GM19238 (cell line): ENCODE measurements at regions not wholly inside any gene's neighbourhood (a gene's known extent, or its start where the extent isn't known, plus 50 kb on each side); places are given as distances from the start of the nearest gene placed in this dataset.
"Not testable (repeated sequence)": the region's sequence is repeated elsewhere in the genome, so short reads cannot be mapped to it uniquely, and the experiment has no call there.

Experiments used
- DNase-seq: peaks from one replicate; pipeline ENCODE4 v3.0.0; 2011; ENCODE audit warnings: low spot score; ENCODE audit not compliant: insufficient read length

- DNase-seq = no peak
Measured at GRCh38 chr5:33067291-33067690, 356.2 kb downstream of the NPR3 start.

DNA sequence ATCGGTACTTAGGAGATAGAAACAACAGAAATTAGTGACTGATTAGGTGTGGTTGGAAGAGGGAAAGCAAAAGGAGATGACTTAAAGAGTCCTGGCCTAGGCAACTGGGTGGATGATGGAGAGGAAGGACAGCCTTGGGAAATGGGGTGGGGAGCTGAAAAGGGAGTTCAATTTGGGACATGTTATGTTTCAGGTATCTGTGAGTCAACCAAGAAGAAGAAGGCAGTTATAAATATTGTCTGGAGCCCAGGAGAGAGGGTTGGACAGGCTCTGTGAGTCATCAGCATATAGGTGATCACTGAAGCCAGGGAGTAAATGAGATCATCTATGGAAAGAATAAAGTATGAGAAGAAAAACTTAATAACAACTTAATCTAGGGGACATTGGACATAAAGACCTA is 357.7 kb downstream of the NPR3 start:
- DNase-seq = no peak

DNA sequence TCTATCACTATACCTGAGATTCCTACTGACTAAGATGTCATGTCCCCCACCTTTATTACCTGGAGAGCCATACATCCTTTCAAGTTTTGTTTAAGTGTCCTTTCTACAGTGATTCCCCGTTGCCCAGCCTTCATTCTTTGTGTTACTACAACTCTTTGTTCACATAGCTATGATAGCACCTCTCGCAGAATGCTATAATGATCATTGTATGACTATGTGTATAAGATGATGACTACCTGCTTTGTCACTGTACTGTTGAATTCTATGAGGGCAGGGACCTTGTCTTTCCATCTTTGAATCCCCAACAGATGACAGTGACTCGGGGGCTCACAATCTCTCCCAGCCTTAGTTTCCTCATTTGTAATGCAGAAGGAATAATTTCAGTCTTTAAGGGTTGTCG is 361.2 kb downstream of the NPR3 start:
- no peak for DNase-seq

- no peak for DNase-seq
Measured at GRCh38 chr5:33072726-33073125, 361.6 kb downstream of the NPR3 start.

DNA sequence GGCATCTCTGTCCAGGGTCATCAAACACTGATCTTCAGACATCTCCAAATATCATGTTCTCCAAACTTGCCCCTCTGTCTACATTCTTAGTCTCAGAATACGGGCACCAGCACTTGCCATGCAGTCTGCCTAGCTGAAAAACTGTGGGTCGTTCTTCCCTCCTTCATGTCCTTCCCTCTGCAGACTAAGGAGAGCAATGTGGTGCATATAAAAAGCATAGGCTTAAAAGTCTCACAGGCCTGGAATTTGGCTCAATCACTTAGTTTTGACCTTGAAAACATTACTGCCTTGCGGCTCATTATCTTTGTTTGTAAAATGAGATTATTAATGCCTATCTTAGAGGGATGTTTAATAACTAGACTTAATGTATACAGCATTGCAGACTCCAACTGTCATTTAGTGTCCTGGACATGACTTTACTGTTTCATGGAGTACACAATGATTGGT is 362.8 kb downstream of the NPR3 start:
- no peak for DNase-seq

DNA sequence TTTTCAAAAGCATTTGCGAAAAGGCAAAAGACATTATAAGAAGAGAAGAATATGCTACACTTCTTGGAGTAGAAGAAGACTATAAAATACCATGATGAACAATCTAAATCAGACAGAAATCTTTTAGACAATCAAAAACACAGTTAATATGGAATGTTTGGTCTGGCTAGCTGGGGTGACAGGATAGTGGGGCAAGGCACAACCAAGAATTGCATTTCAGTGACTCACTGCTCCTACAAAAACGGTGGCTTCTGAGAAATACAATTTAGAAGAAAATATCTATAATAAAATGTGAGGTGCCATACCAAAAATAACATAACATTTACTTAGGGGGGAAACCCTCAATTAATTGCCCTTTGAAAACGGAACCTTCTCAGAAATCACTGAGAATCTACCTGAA is 363.4 kb downstream of the NPR3 start:
- DNase-seq = no peak

DNA sequence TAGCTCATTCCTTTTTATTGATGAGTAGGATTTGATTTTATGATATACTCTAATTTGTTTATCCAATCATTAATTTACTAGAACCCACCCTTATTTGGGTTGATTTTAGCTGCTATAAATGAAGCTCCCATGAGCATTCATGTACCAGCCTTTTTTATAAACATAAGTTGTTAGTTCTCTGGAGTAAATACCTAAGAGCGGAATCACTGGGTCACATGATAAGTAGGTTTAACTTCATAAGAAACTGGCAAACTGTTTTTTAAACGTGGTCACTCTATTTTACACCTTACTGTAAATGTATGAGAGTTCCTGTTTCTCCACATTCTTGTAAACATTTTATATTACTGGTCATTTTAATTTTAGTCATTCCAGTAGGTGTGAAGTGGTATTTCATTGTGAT is 364.6 kb downstream of the NPR3 start:
- DNase-seq = no peak

GRCh38 chr5:33079548-33079947 is 361.2 kb upstream of the TARS1 start:
- no peak for DNase-seq

GRCh38 chr5:33080287-33080686 is 360.5 kb upstream of the TARS1 start:
- no peak for DNase-seq

DNA sequence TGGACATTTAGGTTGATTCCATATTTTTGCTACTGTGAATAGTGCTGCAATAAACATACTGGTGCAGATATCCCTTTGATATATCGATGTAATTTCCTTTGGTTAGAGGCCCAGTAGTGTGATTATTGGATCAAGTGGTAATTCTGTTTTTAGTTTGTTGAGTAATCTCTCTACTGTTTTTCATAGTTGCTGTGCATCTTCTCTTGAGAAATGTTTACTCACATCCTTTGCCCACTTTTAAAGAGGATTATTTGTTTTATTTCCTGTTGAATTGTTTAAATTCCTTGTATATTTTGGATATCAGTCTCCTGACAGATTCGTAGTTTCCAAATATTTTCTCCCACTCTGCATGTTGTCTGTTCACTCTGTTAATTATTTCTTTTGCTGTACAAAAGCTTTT is 352.6 kb upstream of the TARS1 start:
- DNase-seq = no peak

DNA sequence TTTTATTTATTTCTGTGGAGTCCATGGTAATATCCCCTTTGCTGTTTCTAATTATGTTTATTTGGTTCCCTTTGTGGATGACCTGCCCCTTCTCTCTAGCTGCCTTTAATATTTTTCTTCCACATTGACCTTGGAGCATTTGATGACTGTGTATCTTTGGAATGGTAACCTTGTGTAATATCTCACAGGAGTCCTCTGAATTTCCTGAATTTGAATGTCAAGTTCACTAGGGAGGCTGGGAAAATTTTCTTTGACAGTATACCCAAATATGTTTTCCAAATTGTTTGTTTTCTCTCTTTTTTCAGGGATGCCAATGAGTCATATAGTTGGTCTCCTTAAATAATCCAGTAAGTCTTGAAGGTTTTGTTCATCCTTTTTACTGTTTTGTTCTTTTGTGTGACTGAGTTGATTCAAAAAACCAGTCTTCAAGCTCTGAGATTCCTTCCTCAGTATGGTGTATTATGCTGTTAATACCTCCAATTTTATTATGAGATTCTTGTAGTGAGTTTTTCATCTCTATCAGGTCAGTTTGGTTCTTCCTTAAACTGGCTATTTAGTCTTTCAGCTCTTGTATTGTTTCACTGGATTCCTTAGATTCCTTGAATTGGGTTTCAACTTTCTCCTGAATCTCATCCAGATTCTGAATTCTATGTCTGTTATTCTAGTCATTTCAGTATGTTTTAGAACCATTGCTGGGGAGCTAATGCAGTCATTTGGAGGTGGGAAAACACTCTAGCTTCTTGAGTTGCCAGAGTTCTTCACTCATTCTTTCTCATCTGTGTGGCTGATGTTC is 349.0 kb upstream of the TARS1 start:
- no peak for DNase-seq

DNA sequence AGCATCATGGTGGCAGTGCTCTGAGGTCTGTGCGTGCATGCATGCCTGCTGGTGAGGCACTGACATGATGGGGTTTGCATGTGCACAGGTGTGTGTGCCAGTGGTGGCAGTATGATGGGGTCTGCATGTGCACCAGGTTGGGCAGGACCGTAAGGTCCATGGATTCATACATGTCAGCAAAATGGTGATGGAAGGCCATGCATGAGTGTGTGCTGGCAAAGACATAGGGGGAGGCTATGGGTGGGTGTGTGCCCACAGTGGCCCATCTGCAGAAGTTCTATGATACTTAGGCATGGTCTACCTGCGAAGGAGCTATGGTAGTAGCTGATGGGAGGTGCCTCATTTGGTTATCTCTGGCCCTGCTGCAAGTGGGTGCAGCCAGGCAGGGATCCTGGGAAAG is 348.0 kb upstream of the TARS1 start:
- no peak for DNase-seq

DNA sequence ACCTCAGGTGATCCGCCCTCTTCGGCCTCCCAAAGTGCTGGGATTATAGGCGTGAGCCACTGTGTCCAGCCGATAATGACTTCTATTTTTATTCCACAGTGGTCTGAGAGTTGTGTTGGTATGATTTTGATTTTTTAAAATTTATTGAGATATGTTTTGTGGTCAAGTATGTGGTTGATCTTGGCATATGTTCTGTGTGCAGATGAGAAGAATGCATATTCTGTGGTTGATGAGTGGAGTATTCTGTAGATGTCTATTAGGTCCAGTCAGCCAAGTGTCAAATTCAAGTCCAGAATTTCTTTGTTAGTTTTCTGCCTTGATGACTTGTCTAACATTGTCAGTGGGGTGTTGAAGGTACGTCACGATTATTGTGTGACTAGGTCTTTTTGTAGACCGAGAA is 338.2 kb upstream of the TARS1 start:
- no peak for DNase-seq

GRCh38 chr5:33105521-33105941 is 335.2 kb upstream of the TARS1 start:
- no peak for DNase-seq

GRCh38 chr5:33110496-33110895 is 330.3 kb upstream of the TARS1 start:
- DNase-seq = not testable (repeated sequence)

DNA sequence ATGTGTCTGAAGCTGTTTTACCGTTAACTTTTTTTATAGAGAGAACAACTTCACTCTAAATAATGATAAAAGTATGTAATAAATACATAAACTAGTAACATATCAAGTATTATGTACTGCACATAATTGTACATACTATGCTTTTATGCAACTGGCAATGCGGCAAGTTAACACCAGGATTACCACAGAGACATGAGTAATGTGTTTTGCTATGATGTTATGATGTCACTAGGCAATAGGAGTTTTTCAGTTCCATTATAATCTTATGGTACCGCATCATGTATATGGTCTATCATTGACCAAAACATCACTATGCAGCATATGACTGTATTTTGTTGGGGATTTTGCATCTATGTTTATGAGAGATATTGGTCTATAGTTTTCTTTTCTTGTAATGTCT is 326.4 kb upstream of the TARS1 start:
- no peak for DNase-seq

GRCh38 chr5:33115467-33115866 is 325.3 kb upstream of the TARS1 start:
- DNase-seq = no peak

- no peak for DNase-seq
Measured at GRCh38 chr5:33118761-33119415, 321.9 kb upstream of the TARS1 start.

DNA sequence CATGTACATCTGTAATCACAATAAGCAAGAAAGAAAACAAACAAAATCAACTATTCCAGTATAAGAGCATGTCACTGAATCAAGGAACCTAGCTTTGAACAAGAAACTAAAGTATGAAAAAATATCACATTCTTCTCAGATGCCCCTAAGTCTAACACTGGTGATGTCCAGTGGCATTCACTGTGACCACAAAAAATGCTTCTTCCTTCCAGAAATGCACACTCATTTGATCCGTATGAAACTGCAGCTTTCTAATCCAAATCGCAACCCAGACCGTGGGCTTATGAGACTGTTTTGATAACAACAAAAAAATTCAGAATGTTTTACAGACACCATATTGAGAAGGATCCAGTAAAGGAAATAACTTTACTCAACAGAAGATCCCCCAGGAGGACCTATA is 320.1 kb upstream of the TARS1 start:
- no peak for DNase-seq

- DNase-seq = no peak
Measured at GRCh38 chr5:33129309-33129708, 311.5 kb upstream of the TARS1 start.

DNA sequence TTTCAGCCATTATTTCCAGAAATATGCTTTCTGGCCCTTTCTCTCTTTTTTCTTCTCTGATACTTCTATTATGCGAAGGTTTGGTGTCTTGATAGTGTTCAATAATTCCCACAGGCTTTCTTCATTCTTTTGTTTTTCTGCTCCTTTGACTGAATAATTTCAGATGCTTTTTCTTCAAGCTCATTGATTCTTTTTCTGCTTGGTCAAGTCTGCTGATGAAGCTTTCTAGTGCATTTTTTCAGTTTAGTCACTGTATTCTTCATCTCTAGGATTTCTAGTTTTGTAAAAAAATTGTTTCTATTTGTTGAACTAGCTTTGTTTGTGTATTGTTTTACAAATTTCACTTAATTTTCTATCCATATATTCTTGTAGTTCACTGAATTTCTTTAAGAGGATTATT is 304.0 kb upstream of the TARS1 start:
- DNase-seq = no peak

GRCh38 chr5:33138145-33138544 is 302.6 kb upstream of the TARS1 start:
- not testable (repeated sequence) for DNase-seq
